K562 (cell line): ENCODE measurements at regions not wholly inside any gene's neighbourhood (a gene's known extent, or its start where the extent isn't known, plus 50 kb on each side); places are given as distances from the start of the nearest gene placed in this dataset.
A peak's percentile ranks its signal among the peaks of the same experiment; 100 is the strongest.

ENCODE experiments used
- ATF7 ChIP-seq: fragments of 450-650 bp; IDR thresholded peaks from 2 replicates; pipeline ENCODE4 v1.7.1; 2014; ENCODE audit warnings: mild to moderate bottlenecking, moderate library complexity
- CBFA2T3 ChIP-seq: fragments of 450-650 bp; IDR thresholded peaks from 2 replicates; pipeline ENCODE4 v1.6.1; 2017
- CBX1 ChIP-seq: sonication (generic); IDR thresholded peaks from 2 replicates; pipeline ENCODE4 v1.6.1; 2016; ENCODE audit warnings: antibody characterized with exemption, low read depth, mild to moderate bottlenecking
- CBX3 ChIP-seq, 2 experiments: IDR thresholded peaks; 1 replicate in 1 of 2; 2 replicates in 1 of 2; pipeline ENCODE4 v1.6.1; 2012; ENCODE audit warnings: inconsistent platforms in 2 of 2, low read length in 2 of 2, borderline replicate concordance in 1 of 2, control low read depth in 1 of 2
- CREB3 ChIP-seq: fragments of 450-650 bp; conservative IDR thresholded peaks from 2 replicates; pipeline ENCODE4 v1.6.1; 2016; ENCODE audit warnings: missing genetic modification characterization, low read depth, mild to moderate bottlenecking, missing compliant biosample characterization, moderate library complexity
- ETS1 ChIP-seq: conservative IDR thresholded peaks from 2 replicates; pipeline ENCODE4 v1.6.1; 2011; ENCODE audit warnings: low read depth, mild to moderate bottlenecking, low read length; ENCODE audit not compliant: control insufficient read depth
- MAX ChIP-seq: sonication (generic); formaldehyde crosslinking; IDR thresholded peaks from 2 replicates; pipeline ENCODE4 v1.9.0; 2022; ENCODE audit warnings: mild to moderate bottlenecking, missing genetic modification reagents
- MED1 ChIP-seq: sonication (generic); formaldehyde crosslinking; IDR thresholded peaks from 2 replicates; pipeline ENCODE4 v1.8.1; 2023; ENCODE audit warnings: missing genetic modification reagents, borderline replicate concordance
- MXI1 ChIP-seq: IDR thresholded peaks from 2 replicates; pipeline ENCODE4 v1.6.1; 2011; ENCODE audit warnings: low read depth, mild to moderate bottlenecking, improper control_type of control experiment, low read length
- MYNN ChIP-seq, 2 experiments: sonication (generic); formaldehyde crosslinking in 1 of 2; IDR thresholded peaks; 2 replicates each; pipeline versions ENCODE4 v1.5.0 to v1.6.1; 2016 to 2020; ENCODE audit warnings: antibody characterized with exemption in 1 of 2, missing genetic modification reagents in 1 of 2
- NR1H2 ChIP-seq: sonication (generic); formaldehyde crosslinking; IDR thresholded peaks from 2 replicates; pipeline ENCODE4 v1.4.0; 2020; ENCODE audit warnings: mild to moderate bottlenecking, missing genetic modification reagents
- POLR2AphosphoS5 ChIP-seq: IDR thresholded peaks from 2 replicates; pipeline ENCODE4 v1.6.1; 2011; ENCODE audit warnings: mild to moderate bottlenecking, low read depth, low read length, moderate library complexity; ENCODE audit not compliant: control insufficient read depth, insufficient read depth
- SMARCE1 ChIP-seq: fragments of 450-650 bp; IDR thresholded peaks from 2 replicates; pipeline ENCODE4 v1.7.1; 2016; ENCODE audit warnings: mild to moderate bottlenecking
- SRSF7 ChIP-seq: fragments of 200-400 bp; formaldehyde crosslinking; optimal IDR thresholded peaks from 2 replicates; pipeline ENCODE3; 2017; ENCODE audit warnings: mild to moderate bottlenecking, low read depth, low read length
- TBL1XR1 ChIP-seq, 2 experiments: IDR thresholded peaks; 2 replicates each; pipeline ENCODE4 v1.6.1; 2012; ENCODE audit warnings: improper control_type of control experiment in 2 of 2, low read length in 2 of 2, mild to moderate bottlenecking in 1 of 2
- ZBED1 ChIP-seq: IDR thresholded peaks from 2 replicates; pipeline ENCODE4 v1.6.1; 2014
- ZKSCAN1 ChIP-seq: fragments of 150-350 bp; IDR thresholded peaks from 2 replicates; pipeline ENCODE4 v1.6.1; 2016; ENCODE audit warnings: low read depth, low read length
- ZNF589 ChIP-seq: fragments of 200-800 bp; sonication (Bioruptor generic); IDR thresholded peaks from 2 replicates; pipeline ENCODE4 v1.6.1; 2016; ENCODE audit warnings: low read depth, missing genetic modification characterization, missing compliant biosample characterization
- TF ChIP-seq, protein P1 (sequence below): fragments of 200-800 bp; sonication (Bioruptor generic); IDR thresholded peaks from 2 replicates; pipeline ENCODE4 v1.6.1; 2016; ENCODE audit warnings: missing genetic modification characterization, missing compliant biosample characterization
- TF ChIP-seq, protein P2 (sequence below): sonication (generic); formaldehyde crosslinking; IDR thresholded peaks from 2 replicates; pipeline ENCODE4 v1.8.0; 2022; ENCODE audit warnings: mild to moderate bottlenecking, missing genetic modification reagents

- TF ChIP-seq ETS1: peak; percentile 95
- no peak for TF ChIP-seq MED1 (CRISPR knock-in tag)
- TF ChIP-seq, protein P1, sequence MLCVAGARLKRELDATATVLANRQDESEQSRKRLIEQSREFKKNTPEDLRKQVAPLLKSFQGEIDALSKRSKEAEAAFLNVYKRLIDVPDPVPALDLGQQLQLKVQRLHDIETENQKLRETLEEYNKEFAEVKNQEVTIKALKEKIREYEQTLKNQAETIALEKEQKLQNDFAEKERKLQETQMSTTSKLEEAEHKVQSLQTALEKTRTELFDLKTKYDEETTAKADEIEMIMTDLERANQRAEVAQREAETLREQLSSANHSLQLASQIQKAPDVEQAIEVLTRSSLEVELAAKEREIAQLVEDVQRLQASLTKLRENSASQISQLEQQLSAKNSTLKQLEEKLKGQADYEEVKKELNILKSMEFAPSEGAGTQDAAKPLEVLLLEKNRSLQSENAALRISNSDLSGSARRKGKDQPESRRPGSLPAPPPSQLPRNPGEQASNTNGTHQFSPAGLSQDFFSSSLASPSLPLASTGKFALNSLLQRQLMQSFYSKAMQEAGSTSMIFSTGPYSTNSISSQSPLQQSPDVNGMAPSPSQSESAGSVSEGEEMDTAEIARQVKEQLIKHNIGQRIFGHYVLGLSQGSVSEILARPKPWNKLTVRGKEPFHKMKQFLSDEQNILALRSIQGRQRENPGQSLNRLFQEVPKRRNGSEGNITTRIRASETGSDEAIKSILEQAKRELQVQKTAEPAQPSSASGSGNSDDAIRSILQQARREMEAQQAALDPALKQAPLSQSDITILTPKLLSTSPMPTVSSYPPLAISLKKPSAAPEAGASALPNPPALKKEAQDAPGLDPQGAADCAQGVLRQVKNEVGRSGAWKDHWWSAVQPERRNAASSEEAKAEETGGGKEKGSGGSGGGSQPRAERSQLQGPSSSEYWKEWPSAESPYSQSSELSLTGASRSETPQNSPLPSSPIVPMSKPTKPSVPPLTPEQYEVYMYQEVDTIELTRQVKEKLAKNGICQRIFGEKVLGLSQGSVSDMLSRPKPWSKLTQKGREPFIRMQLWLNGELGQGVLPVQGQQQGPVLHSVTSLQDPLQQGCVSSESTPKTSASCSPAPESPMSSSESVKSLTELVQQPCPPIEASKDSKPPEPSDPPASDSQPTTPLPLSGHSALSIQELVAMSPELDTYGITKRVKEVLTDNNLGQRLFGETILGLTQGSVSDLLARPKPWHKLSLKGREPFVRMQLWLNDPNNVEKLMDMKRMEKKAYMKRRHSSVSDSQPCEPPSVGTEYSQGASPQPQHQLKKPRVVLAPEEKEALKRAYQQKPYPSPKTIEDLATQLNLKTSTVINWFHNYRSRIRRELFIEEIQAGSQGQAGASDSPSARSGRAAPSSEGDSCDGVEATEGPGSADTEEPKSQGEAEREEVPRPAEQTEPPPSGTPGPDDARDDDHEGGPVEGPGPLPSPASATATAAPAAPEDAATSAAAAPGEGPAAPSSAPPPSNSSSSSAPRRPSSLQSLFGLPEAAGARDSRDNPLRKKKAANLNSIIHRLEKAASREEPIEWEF: peak; percentile 92; the same call in 1 of the 2 replicates
- no peak for TF ChIP-seq SRSF7
- TF ChIP-seq NR1H2: no peak
- TF ChIP-seq MAX: peak; percentile 92
- peak; percentile 73 to 82; a peak in 3 of 4 replicates for TF ChIP-seq TBL1XR1 (IDR thresholded peaks at IDR 0.05; ENCODE audit: low read length in 2 of 2)
- TF ChIP-seq CBX1: no peak
- peak; percentile 69 for TF ChIP-seq CREB3 (tag)
- TF ChIP-seq ZKSCAN1: peak; percentile 61; the same call in 1 of the 2 replicates
- TF ChIP-seq ZNF589 (CRISPR knock-in tag): peak; percentile 91
- TF ChIP-seq MXI1: peak; percentile 58
- peak in 1 of 2 experiments; percentile 72; a peak in 1 of 3 replicates for TF ChIP-seq CBX3 (IDR thresholded peaks at IDR 0.05; ENCODE audit: borderline replicate concordance in 1 of 2, low read length in 2 of 2)
- TF ChIP-seq SMARCE1: peak; percentile 81; the same call in 1 of the 2 replicates
- TF ChIP-seq MYNN (IDR thresholded peaks at IDR 0.05): peak; percentile 93
- no peak for TF ChIP-seq MYNN (CRISPR knock-in tag; IDR thresholded peaks at IDR 0.05)
- TF ChIP-seq ATF7: no peak
- TF ChIP-seq, protein P2, sequence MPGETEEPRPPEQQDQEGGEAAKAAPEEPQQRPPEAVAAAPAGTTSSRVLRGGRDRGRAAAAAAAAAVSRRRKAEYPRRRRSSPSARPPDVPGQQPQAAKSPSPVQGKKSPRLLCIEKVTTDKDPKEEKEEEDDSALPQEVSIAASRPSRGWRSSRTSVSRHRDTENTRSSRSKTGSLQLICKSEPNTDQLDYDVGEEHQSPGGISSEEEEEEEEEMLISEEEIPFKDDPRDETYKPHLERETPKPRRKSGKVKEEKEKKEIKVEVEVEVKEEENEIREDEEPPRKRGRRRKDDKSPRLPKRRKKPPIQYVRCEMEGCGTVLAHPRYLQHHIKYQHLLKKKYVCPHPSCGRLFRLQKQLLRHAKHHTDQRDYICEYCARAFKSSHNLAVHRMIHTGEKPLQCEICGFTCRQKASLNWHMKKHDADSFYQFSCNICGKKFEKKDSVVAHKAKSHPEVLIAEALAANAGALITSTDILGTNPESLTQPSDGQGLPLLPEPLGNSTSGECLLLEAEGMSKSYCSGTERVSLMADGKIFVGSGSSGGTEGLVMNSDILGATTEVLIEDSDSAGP: no peak
- TF ChIP-seq CBFA2T3: peak; percentile 99
- peak; percentile 99 for TF ChIP-seq POLR2AphosphoS5
- no peak; the same call in 1 of the 2 replicates for TF ChIP-seq ZBED1
Measured at GRCh38 chr17:27968206-27968732, 74.2 kb upstream of the NLK start (continued).
